ENCODE measurements at regions not wholly inside any gene's neighbourhood (a gene's known extent, or its start where the extent isn't known, plus 50 kb on each side); places are given as distances from the start of the nearest gene placed in this dataset.

- TF ChIP-seq CTCF (conservative IDR thresholded peaks at IDR 0.05; ENCODE audit: low read depth, low read length) = no peak
- TF ChIP-seq EZH2 (IDR thresholded peaks at IDR 0.05; ENCODE audit: borderline replicate concordance, low read depth, low read length, poor library complexity, severe bottlenecking) = no peak
Observed at GRCh38 chr1:14487671-14488070, 110.8 kb upstream of the KAZN start.

All from A673 (cell line).